Esophagus muscularis mucosa (tissue), 4 donors: ENCODE measurements at regions not wholly inside any gene's neighbourhood (a gene's known extent, or its start where the extent isn't known, plus 50 kb on each side); places are given as distances from the start of the nearest gene placed in this dataset.

ENCODE experiments used
- EP300 ChIP-seq: sonication (generic); formaldehyde crosslinking; IDR thresholded peaks from one replicate; pipeline ENCODE4 v1.6.1; 2017; ENCODE audit warnings: antibody characterized with exemption
- POLR2AphosphoS5 ChIP-seq, 2 donors: sonication (generic); formaldehyde crosslinking; IDR thresholded peaks; one replicate each; pipeline ENCODE4 v1.6.1; 2017; ENCODE audit warnings: antibody characterized with exemption in 2 of 2
- TF ChIP-seq, protein P1 (sequence below), 3 experiments: fragments of 200-600 bp in 2 of 3; fragments of 450-650 bp in 1 of 3; sonication (generic) in 2 of 3; IDR thresholded peaks; one replicate each; pipeline ENCODE4 v1.5.1; 2017 to 2019; ENCODE audit warnings: antibody characterized with exemption in 3 of 3, mild to moderate bottlenecking in 2 of 3, moderate library complexity in 1 of 3

DNA sequence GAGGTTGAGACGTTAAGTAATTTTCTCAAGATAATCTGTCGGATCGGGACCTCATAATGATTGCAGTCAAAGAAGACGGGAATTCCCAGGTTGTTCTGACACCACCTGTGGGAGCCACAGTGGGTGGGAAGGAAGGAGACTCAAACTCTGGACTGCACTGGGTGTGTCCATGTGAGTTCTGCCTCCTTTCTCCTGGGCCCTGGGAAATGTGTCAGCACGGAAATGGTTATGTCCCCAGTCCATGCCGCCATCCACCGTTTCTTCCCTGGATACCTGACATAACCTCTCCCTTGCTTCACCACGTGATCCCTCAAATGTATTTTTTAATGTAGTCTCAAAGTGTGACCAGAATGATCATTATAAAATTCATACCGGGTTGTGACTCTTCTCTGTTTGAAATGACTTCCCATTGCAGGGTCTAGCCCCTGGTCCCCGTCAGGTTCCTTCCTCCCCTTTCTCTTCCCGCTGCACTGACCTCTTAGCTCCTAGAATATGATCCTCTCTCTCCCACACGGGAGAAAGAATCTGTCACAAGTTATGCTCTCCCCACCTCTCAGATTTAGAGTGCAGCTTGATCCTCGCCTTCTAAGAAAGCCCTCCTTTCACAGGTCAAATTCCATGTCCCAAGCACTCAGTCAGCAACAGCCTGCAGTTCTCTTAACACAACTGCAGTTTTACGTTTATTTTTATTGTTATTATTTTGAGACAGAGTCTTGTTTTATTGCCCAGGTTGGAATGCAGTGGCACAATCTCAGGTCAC, 820.0 kb upstream of the EEF2KMT start:
- TF ChIP-seq EP300 = no peak
- TF ChIP-seq, protein P1, sequence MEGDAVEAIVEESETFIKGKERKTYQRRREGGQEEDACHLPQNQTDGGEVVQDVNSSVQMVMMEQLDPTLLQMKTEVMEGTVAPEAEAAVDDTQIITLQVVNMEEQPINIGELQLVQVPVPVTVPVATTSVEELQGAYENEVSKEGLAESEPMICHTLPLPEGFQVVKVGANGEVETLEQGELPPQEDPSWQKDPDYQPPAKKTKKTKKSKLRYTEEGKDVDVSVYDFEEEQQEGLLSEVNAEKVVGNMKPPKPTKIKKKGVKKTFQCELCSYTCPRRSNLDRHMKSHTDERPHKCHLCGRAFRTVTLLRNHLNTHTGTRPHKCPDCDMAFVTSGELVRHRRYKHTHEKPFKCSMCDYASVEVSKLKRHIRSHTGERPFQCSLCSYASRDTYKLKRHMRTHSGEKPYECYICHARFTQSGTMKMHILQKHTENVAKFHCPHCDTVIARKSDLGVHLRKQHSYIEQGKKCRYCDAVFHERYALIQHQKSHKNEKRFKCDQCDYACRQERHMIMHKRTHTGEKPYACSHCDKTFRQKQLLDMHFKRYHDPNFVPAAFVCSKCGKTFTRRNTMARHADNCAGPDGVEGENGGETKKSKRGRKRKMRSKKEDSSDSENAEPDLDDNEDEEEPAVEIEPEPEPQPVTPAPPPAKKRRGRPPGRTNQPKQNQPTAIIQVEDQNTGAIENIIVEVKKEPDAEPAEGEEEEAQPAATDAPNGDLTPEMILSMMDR (IDR thresholded peaks at IDR 0.05) = no peak
- no peak for TF ChIP-seq POLR2AphosphoS5 (IDR thresholded peaks at IDR 0.05)
